ENCODE measurements at regions not wholly inside any gene's neighbourhood (a gene's known extent, or its start where the extent isn't known, plus 50 kb on each side); places are given as distances from the start of the nearest gene placed in this dataset.

GRCh38 chr2:156752042-156752441 lies 315.9 kb downstream of the GPD2 start:
- CTCF ChIA-PET: interaction anchor here (0.6 kb wide), 1 partner anchor 937 kb away, joined by 3 read pairs; no protein-coding TSS in a partner anchor
- RAD21 ChIA-PET (ENCODE audit: unreplicated experiment): no interaction called here
- in situ Hi-C loops (cut with MboI) (no loop called here), intact Hi-C loops (cut with micrococcal nuclease; ENCODE audit: unreplicated experiment) (no loop called here)
- Histone ChIP-seq H3K79me2 (ENCODE audit: control insufficient read depth, insufficient read depth, low read length) (no peaks in the 10 kb centered on the region), H3K27me3 (replicated peaks in 1 of 2; ENCODE audit: control insufficient read depth in 2 of 2, insufficient read depth in 2 of 2, low read length in 1 of 2) (no peaks in the 10 kb centered on the region), H3K4me1 (ENCODE audit: control insufficient read depth, insufficient read depth, low read length) (no peaks in the 10 kb centered on the region), H4K20me1 (ENCODE audit: control insufficient read depth, insufficient read depth) (no peaks in the 10 kb centered on the region), H3K27ac (ENCODE audit: control insufficient read depth, insufficient read depth) (no peak overlapping the region), H3K9ac (ENCODE audit: control insufficient read depth, insufficient read depth, low read length) (no peak overlapping the region), H3K36me3 (ENCODE audit: control insufficient read depth in 2 of 2, insufficient read depth in 2 of 2, low read length in 1 of 2) (no peaks in the 10 kb centered on the region), H2AFZ (ENCODE audit: control insufficient read depth, low read depth, low read length) (no peak overlapping the region), H3K4me2 (ENCODE audit: control insufficient read depth, insufficient read depth) (no peak overlapping the region), H3K9me3 (replicated peaks; ENCODE audit: control insufficient read depth, insufficient read depth, low read length) (no peaks in the 10 kb centered on the region), H3K4me3 (no peak overlapping the region)
- POLR2A ChIA-PET: no interaction called here
- ATAC-seq: no peak
- no TSS peak for BruUV-seq (replicated peaks)
- TF ChIP-seq E2F4 (IDR thresholded peaks at IDR 0.05; ENCODE audit: low read depth, low read length) (no peak), ZNF24 (IDR thresholded peaks at IDR 0.05) (no peak), HDGF (IDR thresholded peaks at IDR 0.05) (no peak), YY1 (IDR thresholded peaks at IDR 0.05; ENCODE audit: low read depth, low read length) (no peak)
- SMC1A ChIA-PET (ENCODE audit: uncharacterized antibody, unreplicated experiment): no interaction called here
- no peak for DNase-seq (ENCODE audit: low read depth, low spot score)
- WGBS (ENCODE audit: insufficient coverage, insufficient replicate concordance, low lambda C conversion rate, missing lambda C conversion rate): 0% methylated on average over 2 of the region's 2 CpGs
- no peak for FAIRE-seq

- Histone ChIP-seq H3K4me3 (no peak overlapping the region), H3K9ac (ENCODE audit: control insufficient read depth, insufficient read depth, low read length) (no peak overlapping the region), H3K4me1 (ENCODE audit: control insufficient read depth, insufficient read depth, low read length) (no peaks in the 10 kb centered on the region), H3K4me2 (ENCODE audit: control insufficient read depth, insufficient read depth) (no peak overlapping the region), H2AFZ (ENCODE audit: control insufficient read depth, low read depth, low read length) (no peak overlapping the region), H3K27ac (ENCODE audit: control insufficient read depth, insufficient read depth) (no peak overlapping the region), H3K9me3 (replicated peaks; ENCODE audit: control insufficient read depth, insufficient read depth, low read length) (no peaks in the 10 kb centered on the region), H4K20me1 (ENCODE audit: control insufficient read depth, insufficient read depth) (no peaks in the 10 kb centered on the region), H3K36me3 (ENCODE audit: control insufficient read depth in 2 of 2, insufficient read depth in 2 of 2, low read length in 1 of 2) (no peaks in the 10 kb centered on the region), H3K79me2 (ENCODE audit: control insufficient read depth, insufficient read depth, low read length) (no peaks in the 10 kb centered on the region), H3K27me3 (replicated peaks in 1 of 2; ENCODE audit: control insufficient read depth in 2 of 2, insufficient read depth in 2 of 2, low read length in 1 of 2) (no peaks in the 10 kb centered on the region)
- ChIA-PET CTCF (no interaction called here), POLR2A (no interaction called here), SMC1A (ENCODE audit: uncharacterized antibody, unreplicated experiment) (no interaction called here), RAD21 (ENCODE audit: unreplicated experiment) (no interaction called here)
- WGBS (ENCODE audit: insufficient coverage, insufficient replicate concordance, low lambda C conversion rate, missing lambda C conversion rate): 0% methylated on average over 1 of the region's 1 CpG
- in situ Hi-C loops (cut with MboI): no loop called here
- BruUV-seq (replicated peaks): no TSS peak
- ATAC-seq (no peak), DNase-seq (ENCODE audit: low read depth, low spot score) (no peak), FAIRE-seq (no peak)
- intact Hi-C loops (cut with micrococcal nuclease; ENCODE audit: unreplicated experiment): no loop called here
- no peak for TF ChIP-seq CHD4 (IDR thresholded peaks at IDR 0.05)
- TF ChIP-seq YBX1 (IDR thresholded peaks at IDR 0.05): no peak
- no peak for TF ChIP-seq IRF4 (IDR thresholded peaks at IDR 0.05; ENCODE audit: low read depth, low read length)
- TF ChIP-seq PAX8 (IDR thresholded peaks at IDR 0.05): no peak
- TF ChIP-seq NFYA (IDR thresholded peaks at IDR 0.05; ENCODE audit: borderline replicate concordance, low read depth, low read length): no peak
- TF ChIP-seq FOS (IDR thresholded peaks at IDR 0.05; ENCODE audit: borderline replicate concordance, extremely low read depth, insufficient read length): no peak
- TF ChIP-seq ESRRA (IDR thresholded peaks at IDR 0.05; ENCODE audit: low read length): no peak
- no peak for TF ChIP-seq DPF2 (IDR thresholded peaks at IDR 0.05)
- no peak for TF ChIP-seq POLR2AphosphoS5 (IDR thresholded peaks at IDR 0.05; ENCODE audit: low read length)
- no peak for TF ChIP-seq ZBTB33 (IDR thresholded peaks at IDR 0.05)
- TF ChIP-seq CBFB (IDR thresholded peaks at IDR 0.05; ENCODE audit: low read depth): no peak
- TF ChIP-seq POU2F2 (IDR thresholded peaks at IDR 0.05; ENCODE audit: borderline replicate concordance, low read depth, low read length): no peak
- TF ChIP-seq ZSCAN29 (IDR thresholded peaks at IDR 0.05): no peak
- TF ChIP-seq CBX3 (IDR thresholded peaks at IDR 0.05; ENCODE audit: borderline replicate concordance, low read depth): no peak
These were observed 317.6 kb downstream of the GPD2 start for GRCh38 chr2:156753766-156754165.
